Suprapubic skin (tissue), 3 donors: ENCODE measurements at regions not wholly inside any gene's neighbourhood (a gene's known extent, or its start where the extent isn't known, plus 50 kb on each side); places are given as distances from the start of the nearest gene placed in this dataset.

ENCODE experiments used
- CTCF ChIP-seq, 2 donors: fragments of 200-600 bp in 1 of 2; fragments of 450-650 bp in 1 of 2; sonication (generic) in 1 of 2; IDR thresholded peaks; one replicate each; pipeline ENCODE4 v1.5.1; 2016 to 2019; ENCODE audit warnings: antibody characterized with exemption in 2 of 2, mild to moderate bottlenecking in 1 of 2, moderate library complexity in 1 of 2
- POLR2A ChIP-seq, 2 donors: fragments of 450-650 bp; IDR thresholded peaks; one replicate each; pipeline ENCODE4 v1.6.1; 2017; ENCODE audit warnings: antibody characterized with exemption in 2 of 2, mild to moderate bottlenecking in 2 of 2, moderate library complexity in 2 of 2

GRCh38 chr1:227415115-227415790 is 97.0 kb upstream of the CDC42BPA start:
- TF ChIP-seq CTCF (IDR thresholded peaks at IDR 0.05) (no peak), POLR2A (IDR thresholded peaks at IDR 0.05) (no peak)
